Hypothalamus (tissue), 51 donors: ENCODE measurements at regions not wholly inside any gene's neighbourhood (a gene's known extent, or its start where the extent isn't known, plus 50 kb on each side); places are given as distances from the start of the nearest gene placed in this dataset.

Source experiments
- DNase-seq, 51 donors: peaks; one replicate each; lab custom pipeline; 2025; lab: John Stamatoyannopoulos, UW

GRCh38 chr3:135849827-135850226 is 115.7 kb upstream of the PPP2R3A start:
- DNase-seq, result no peak

- peak in 1 of 51 donors; percentile 3 for DNase-seq
These were observed 114.1 kb upstream of the PPP2R3A start for GRCh38 chr3:135851201-135852081.

GRCh38 chr3:135853981-135854380 is 111.5 kb upstream of the PPP2R3A start:
- DNase-seq, result no peak

GRCh38 chr3:135860761-135861160 is 104.8 kb upstream of the PPP2R3A start:
- DNase-seq, result no peak

- DNase-seq, result no peak
These were observed 103.2 kb upstream of the PPP2R3A start for GRCh38 chr3:135862361-135862760.

GRCh38 chr3:135864060-135864459 is 101.5 kb upstream of the PPP2R3A start:
- DNase-seq, result no peak

- DNase-seq, result no peak
These were observed 100.4 kb upstream of the PPP2R3A start for GRCh38 chr3:135865085-135865484.

GRCh38 chr3:135865553-135865952 is 100.0 kb upstream of the PPP2R3A start:
- no peak for DNase-seq

- DNase-seq, result no peak
These were observed 97.6 kb upstream of the PPP2R3A start for GRCh38 chr3:135867911-135868310.

GRCh38 chr3:135868801-135869200 is 96.7 kb upstream of the PPP2R3A start:
- DNase-seq, result no peak

- DNase-seq, result no peak
These were observed 96.0 kb upstream of the PPP2R3A start for GRCh38 chr3:135869439-135870105.

GRCh38 chr3:135871311-135871710 is 94.2 kb upstream of the PPP2R3A start:
- DNase-seq, result no peak

GRCh38 chr3:135874035-135874434 is 91.5 kb upstream of the PPP2R3A start:
- no peak for DNase-seq

- no peak for DNase-seq
These were observed 87.0 kb upstream of the PPP2R3A start for GRCh38 chr3:135878501-135878900.

GRCh38 chr3:135885885-135886284 is 79.6 kb upstream of the PPP2R3A start:
- no peak for DNase-seq

- DNase-seq, result no peak
These were observed 78.3 kb upstream of the PPP2R3A start for GRCh38 chr3:135887220-135887619.

GRCh38 chr3:135889443-135889842 is 76.1 kb upstream of the PPP2R3A start:
- DNase-seq, result no peak

- no peak for DNase-seq
These were observed 74.4 kb upstream of the PPP2R3A start for GRCh38 chr3:135891121-135891520.

GRCh38 chr3:135895106-135895733 is 70.3 kb upstream of the PPP2R3A start:
- peak in 41 of 51 donors; percentile 2 to 75 (median 33) for DNase-seq

GRCh38 chr3:135895734-135896121 is 69.8 kb upstream of the PPP2R3A start:
- DNase-seq, result no peak

GRCh38 chr3:135896613-135897012 is 68.9 kb upstream of the PPP2R3A start:
- no peak for DNase-seq

- no peak for DNase-seq
These were observed 67.8 kb upstream of the PPP2R3A start for GRCh38 chr3:135897715-135898114.
